Suprapubic skin (tissue), 3 donors: ENCODE measurements at regions not wholly inside any gene's neighbourhood (a gene's known extent, or its start where the extent isn't known, plus 50 kb on each side); places are given as distances from the start of the nearest gene placed in this dataset.

ENCODE experiments used
- EP300 ChIP-seq: sonication (generic); formaldehyde crosslinking; IDR thresholded peaks from one replicate; pipeline ENCODE4 v1.6.1; 2017; ENCODE audit warnings: antibody characterized with exemption
- TF ChIP-seq, protein P1 (sequence below), 2 donors: fragments of 200-600 bp in 1 of 2; fragments of 450-650 bp in 1 of 2; sonication (generic) in 1 of 2; IDR thresholded peaks; one replicate each; pipeline ENCODE4 v1.5.1; 2016 to 2019; ENCODE audit warnings: antibody characterized with exemption in 2 of 2, mild to moderate bottlenecking in 1 of 2, moderate library complexity in 1 of 2

DNA sequence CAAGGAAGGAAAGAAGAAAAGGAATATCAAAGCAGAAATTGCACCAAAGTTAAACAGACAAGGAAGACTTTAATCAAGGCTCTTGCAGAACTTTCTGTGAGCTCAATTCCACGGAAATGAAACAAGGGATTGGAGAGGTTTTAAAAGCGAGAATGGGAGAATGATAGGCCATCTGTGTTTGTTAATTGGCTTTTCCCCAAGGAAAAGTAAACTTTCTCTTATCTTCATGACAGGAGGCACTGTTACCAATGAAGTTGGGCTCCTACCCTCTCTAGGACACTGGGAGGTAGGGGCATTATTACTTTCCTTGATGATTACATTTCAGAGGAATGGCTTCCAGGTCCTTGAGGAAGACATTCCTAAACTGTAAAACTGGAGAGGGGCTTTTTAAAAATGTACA lies 328.8 kb upstream of the NWD2 start:
- TF ChIP-seq, protein P1, sequence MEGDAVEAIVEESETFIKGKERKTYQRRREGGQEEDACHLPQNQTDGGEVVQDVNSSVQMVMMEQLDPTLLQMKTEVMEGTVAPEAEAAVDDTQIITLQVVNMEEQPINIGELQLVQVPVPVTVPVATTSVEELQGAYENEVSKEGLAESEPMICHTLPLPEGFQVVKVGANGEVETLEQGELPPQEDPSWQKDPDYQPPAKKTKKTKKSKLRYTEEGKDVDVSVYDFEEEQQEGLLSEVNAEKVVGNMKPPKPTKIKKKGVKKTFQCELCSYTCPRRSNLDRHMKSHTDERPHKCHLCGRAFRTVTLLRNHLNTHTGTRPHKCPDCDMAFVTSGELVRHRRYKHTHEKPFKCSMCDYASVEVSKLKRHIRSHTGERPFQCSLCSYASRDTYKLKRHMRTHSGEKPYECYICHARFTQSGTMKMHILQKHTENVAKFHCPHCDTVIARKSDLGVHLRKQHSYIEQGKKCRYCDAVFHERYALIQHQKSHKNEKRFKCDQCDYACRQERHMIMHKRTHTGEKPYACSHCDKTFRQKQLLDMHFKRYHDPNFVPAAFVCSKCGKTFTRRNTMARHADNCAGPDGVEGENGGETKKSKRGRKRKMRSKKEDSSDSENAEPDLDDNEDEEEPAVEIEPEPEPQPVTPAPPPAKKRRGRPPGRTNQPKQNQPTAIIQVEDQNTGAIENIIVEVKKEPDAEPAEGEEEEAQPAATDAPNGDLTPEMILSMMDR (IDR thresholded peaks at IDR 0.05) = no peak
- no peak for TF ChIP-seq EP300
